ENCODE measurements at regions not wholly inside any gene's neighbourhood (a gene's known extent, or its start where the extent isn't known, plus 50 kb on each side); places are given as distances from the start of the nearest gene placed in this dataset.

- no peak for TF ChIP-seq ZHX2 (IDR thresholded peaks at IDR 0.05; ENCODE audit: low read depth)
- TF ChIP-seq ZHX2 (CRISPR knock-in tag; IDR thresholded peaks at IDR 0.05; ENCODE audit: borderline replicate concordance), result no peak
These were observed 2089.6 kb upstream of the TENM3 start (continued) for GRCh38 chr4:180153587-180153986.

GRCh38 chr4:180156684-180157083 lies 2086.5 kb upstream of the TENM3 start:
- no peaks in the 10 kb centered on the region for H3K79me2 ChIP-seq (ENCODE audit: insufficient read depth, low read length)
- FAIRE-seq (no peak), DNase-seq (ENCODE audit: low spot score) (no peak), ATAC-seq (no peak)
- no TSS peak for BruUV-seq (replicated peaks)
- ChIA-PET CTCF (ENCODE audit: low intra/inter-chr PET ratio, low total read pairs) (no interaction called here), POLR2A (no interaction called here)
- no peaks in the 10 kb centered on the region for H3K27me3 ChIP-seq (ENCODE audit: control insufficient read depth in 1 of 2, insufficient read depth in 2 of 2, low read length in 2 of 2)
- H3K9ac ChIP-seq (ENCODE audit: insufficient read depth, low read depth, low read length), result no peak overlapping the region
- H4K20me1 ChIP-seq (ENCODE audit: insufficient read depth, low read length), result no peaks in the 10 kb centered on the region
- H3K9me3 ChIP-seq (ENCODE audit: low read length), result no peaks in the 10 kb centered on the region
- intact Hi-C loops (cut with micrococcal nuclease; ENCODE audit: unreplicated experiment), result loop anchor here (1.0 kb wide), 1 partner anchor 44 kb away; no protein-coding TSS in a partner anchor
- TF ChIP-seq ZNF460 (CRISPR knock-in tag; IDR thresholded peaks at IDR 0.05; ENCODE audit: borderline replicate concordance) (no peak), ZBTB49 (CRISPR knock-in tag; IDR thresholded peaks at IDR 0.05; ENCODE audit: borderline replicate concordance) (no peak), KLF15 (CRISPR knock-in tag; IDR thresholded peaks at IDR 0.05; ENCODE audit: borderline replicate concordance) (no peak)
- no peak overlapping the region for H3K4me3 ChIP-seq (replicated peaks in 1 of 3; ENCODE audit: insufficient read depth in 1 of 3, low read depth in 2 of 3, low read length in 3 of 3)
- no peak overlapping the region for H3K4me2 ChIP-seq (ENCODE audit: low read depth, low read length)
- no peaks in the 10 kb centered on the region for H3K36me3 ChIP-seq (replicated peaks in 1 of 2; ENCODE audit: control insufficient read depth in 1 of 2, insufficient read depth in 2 of 2, low read length in 2 of 2)
- WGBS (ENCODE audit: low lambda C conversion rate), result 6% methylated on average over 1 of the region's 1 CpG
- in situ Hi-C loops (cut with HindIII; ENCODE audit: extremely low pct_ligation_motif_present, low pct_unique_long_range_greater_than_20kb), result no loop called here
- H3K4me1 ChIP-seq (ENCODE audit: insufficient read depth, low read length), result 0 out of 2 replicates have a peak, but pooled peaks cover 6% of the 10 kb centered on the region
- no peak overlapping the region for H2AFZ ChIP-seq (ENCODE audit: low read length)
- no peak overlapping the region for H3K27ac ChIP-seq (ENCODE audit: extremely low read length, insufficient read depth, low read length)

Measured in HepG2 (cell line).